ENCODE measurements at regions not wholly inside any gene's neighbourhood (a gene's known extent, or its start where the extent isn't known, plus 50 kb on each side); places are given as distances from the start of the nearest gene placed in this dataset.

DNA sequence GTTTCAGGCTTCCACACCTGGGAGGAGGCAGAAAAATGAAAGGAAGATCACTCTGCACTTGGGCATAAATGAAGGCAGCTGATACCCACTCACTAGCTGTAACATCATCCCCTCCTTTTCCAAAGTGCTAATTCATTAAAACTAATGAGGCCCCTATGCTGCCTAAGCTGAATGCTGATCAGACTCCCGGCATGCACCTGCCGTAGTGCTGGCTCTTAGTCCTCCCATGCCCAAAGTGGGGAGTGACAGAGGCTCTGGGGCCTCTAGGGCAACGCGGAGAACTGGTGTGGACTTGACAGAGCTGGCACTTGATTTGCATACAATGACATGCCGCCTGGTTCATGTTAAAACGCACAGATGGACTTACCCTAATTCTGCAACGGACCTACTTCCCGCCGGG is 96.5 kb upstream of the NCAM1 start:
- Histone ChIP-seq H3K27me3 (ENCODE audit: control insufficient read depth, insufficient read depth, low read length) (no peaks in the 10 kb centered on the region), H3K4me3 (ENCODE audit: low read depth, low read length) (no peak overlapping the region), H3K36me3 (ENCODE audit: control insufficient read depth, insufficient read depth, low read length) (no peaks in the 10 kb centered on the region)
- DNase-seq (ENCODE audit: low read depth) = no peak
- TF ChIP-seq, protein P1, sequence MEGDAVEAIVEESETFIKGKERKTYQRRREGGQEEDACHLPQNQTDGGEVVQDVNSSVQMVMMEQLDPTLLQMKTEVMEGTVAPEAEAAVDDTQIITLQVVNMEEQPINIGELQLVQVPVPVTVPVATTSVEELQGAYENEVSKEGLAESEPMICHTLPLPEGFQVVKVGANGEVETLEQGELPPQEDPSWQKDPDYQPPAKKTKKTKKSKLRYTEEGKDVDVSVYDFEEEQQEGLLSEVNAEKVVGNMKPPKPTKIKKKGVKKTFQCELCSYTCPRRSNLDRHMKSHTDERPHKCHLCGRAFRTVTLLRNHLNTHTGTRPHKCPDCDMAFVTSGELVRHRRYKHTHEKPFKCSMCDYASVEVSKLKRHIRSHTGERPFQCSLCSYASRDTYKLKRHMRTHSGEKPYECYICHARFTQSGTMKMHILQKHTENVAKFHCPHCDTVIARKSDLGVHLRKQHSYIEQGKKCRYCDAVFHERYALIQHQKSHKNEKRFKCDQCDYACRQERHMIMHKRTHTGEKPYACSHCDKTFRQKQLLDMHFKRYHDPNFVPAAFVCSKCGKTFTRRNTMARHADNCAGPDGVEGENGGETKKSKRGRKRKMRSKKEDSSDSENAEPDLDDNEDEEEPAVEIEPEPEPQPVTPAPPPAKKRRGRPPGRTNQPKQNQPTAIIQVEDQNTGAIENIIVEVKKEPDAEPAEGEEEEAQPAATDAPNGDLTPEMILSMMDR (IDR thresholded peaks at IDR 0.05; ENCODE audit: insufficient read depth, low read length, poor library complexity, severe bottlenecking) = no peak

DNA sequence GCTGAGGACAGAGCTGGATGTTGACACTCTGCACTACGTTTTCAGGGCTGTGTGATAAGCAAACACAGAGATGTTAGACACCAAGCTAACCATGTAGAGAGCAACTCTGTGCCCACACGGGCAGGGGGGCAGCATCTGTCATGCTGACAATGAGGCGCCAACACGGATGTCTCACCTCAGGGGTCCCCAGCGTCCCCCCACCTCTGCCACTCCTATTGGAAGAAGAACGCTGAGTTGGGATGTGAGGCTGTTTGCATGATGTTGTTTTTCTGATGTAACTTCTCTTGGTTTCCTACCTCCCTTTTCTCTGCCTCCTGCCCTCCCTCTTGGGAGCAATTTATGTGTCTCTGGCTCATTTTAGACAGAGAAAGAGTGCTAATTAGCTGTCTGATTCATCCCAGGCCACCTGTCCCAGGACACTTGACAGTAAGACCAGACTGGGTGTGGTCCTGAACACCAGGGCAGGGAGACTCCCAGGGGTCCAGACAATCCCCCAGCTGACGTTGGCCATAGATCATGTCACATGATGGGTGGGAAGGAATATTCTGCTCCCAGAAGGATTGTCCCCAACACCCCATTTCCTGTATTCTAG is 89.2 kb upstream of the NCAM1 start:
- Histone ChIP-seq H3K4me3 (ENCODE audit: low read depth, low read length) (no peak overlapping the region), H3K27me3 (ENCODE audit: control insufficient read depth, insufficient read depth, low read length) (no peaks in the 10 kb centered on the region), H3K36me3 (ENCODE audit: control insufficient read depth, insufficient read depth, low read length) (no peaks in the 10 kb centered on the region)
- TF ChIP-seq, protein P1 (IDR thresholded peaks at IDR 0.05; ENCODE audit: insufficient read depth, low read length, poor library complexity, severe bottlenecking) = no peak
- DNase-seq (ENCODE audit: low read depth) = no peak

DNA sequence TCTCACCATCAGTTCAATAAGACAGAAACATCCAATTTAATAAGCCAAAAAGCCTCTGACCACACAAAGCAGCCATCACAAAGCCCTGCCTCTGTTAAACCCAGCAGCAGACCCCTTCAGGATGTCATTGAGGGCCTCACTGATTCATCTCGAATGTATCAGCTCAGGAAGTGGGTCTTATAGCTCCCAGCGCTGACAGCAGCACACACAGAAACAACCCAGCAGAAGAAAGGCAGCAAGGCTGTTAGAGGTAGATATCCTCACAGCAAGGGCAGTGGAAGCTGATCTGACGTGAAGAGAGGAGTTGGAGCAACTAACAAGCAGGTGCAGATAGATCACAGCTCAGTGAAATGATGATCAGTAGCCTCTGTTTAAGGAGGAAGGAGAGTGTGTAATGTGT is 86.2 kb upstream of the NCAM1 start:
- TF ChIP-seq, protein P1 (IDR thresholded peaks at IDR 0.05; ENCODE audit: insufficient read depth, low read length, poor library complexity, severe bottlenecking) = no peak
- no peak for DNase-seq (ENCODE audit: low read depth)
- H3K27me3 ChIP-seq (ENCODE audit: control insufficient read depth, insufficient read depth, low read length) = no peaks in the 10 kb centered on the region
- no peaks in the 10 kb centered on the region for H3K36me3 ChIP-seq (ENCODE audit: control insufficient read depth, insufficient read depth, low read length)
- H3K4me3 ChIP-seq (ENCODE audit: low read depth, low read length) = no peak overlapping the region

DNA sequence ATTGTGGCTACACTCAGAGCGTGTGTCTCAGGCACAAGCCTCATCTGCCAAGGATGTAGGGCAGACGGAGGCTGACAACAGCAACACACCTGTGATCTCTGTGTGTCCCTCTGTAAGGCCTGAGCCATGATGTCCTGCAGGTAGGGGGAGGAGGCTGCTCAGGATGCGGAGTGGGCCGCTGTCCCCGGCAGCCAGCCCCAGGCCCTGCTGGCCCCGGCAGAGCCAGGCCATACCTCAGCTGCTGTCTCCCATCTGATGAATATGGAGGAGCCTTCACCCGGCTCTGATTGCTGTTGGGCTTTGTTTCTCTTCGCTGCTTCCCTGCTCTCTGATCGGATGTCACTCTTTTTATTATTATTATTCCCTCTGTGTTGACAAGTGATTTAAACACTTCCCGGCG is 83.6 kb upstream of the NCAM1 start:
- no peak for DNase-seq (ENCODE audit: low read depth)
- TF ChIP-seq, protein P1 (IDR thresholded peaks at IDR 0.05; ENCODE audit: insufficient read depth, low read length, poor library complexity, severe bottlenecking) = no peak
- H3K27me3 ChIP-seq (ENCODE audit: control insufficient read depth, insufficient read depth, low read length) = no peaks in the 10 kb centered on the region

DNA sequence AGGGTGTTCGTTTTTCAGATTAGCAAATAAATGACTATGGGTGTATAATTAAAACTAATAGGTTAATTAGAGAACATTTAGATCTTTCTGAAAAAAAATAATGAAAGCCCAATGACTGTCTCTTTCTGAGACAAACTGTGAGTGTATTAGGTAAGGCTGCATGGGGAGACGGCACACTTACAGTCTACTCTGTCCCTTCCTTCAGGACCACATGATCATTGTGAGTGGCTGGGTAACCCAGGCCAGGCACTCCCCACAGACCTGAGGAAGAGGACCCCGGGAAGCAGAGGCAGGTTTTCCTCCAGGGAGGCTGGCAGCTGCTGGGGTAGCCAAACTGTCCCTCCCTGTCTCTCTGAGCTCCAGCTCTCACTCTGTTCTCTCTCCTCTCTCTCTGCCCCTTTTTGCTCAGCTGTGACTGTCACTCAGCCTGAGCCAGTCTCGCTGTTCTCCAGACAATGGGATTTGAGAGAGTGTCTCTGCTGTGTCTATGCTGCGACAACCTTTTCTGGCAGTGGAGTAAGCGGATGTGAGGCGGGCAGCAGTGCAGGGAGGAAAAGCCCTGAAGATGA is 83.1 kb upstream of the NCAM1 start:
- Histone ChIP-seq H3K4me3 (ENCODE audit: low read depth, low read length) (no peak overlapping the region), H3K27me3 (ENCODE audit: control insufficient read depth, insufficient read depth, low read length) (no peaks in the 10 kb centered on the region), H3K36me3 (ENCODE audit: control insufficient read depth, insufficient read depth, low read length) (no peaks in the 10 kb centered on the region)
- DNase-seq (ENCODE audit: low read depth) = no peak
- TF ChIP-seq, protein P1 (IDR thresholded peaks at IDR 0.05; ENCODE audit: insufficient read depth, low read length, poor library complexity, severe bottlenecking) = no peak

More for the DNA sequence above, 83.6 kb upstream of the NCAM1 start:
- no peak overlapping the region for H3K4me3 ChIP-seq (ENCODE audit: low read depth, low read length)
- no peaks in the 10 kb centered on the region for H3K36me3 ChIP-seq (ENCODE audit: control insufficient read depth, insufficient read depth, low read length)

DNA sequence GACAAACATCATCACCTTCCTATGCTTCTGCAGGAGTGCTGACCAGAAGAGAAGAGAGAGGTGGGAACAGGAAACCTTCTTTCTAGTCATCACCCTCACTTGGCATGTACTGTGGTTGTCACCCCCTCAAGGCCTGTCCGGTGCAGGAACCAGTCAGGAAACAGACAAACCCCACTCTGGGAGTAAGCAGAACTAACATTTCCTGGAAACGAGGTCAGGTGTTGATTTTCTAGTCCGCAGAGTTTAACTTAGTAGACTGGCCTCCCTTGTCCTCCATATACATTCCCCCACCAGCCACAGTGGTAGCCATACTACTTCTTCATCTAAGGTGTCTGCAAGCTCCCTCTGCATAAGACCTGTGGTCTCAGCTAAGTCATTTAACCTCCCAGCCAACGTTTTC is 80.7 kb upstream of the NCAM1 start:
- Histone ChIP-seq H3K4me3 (ENCODE audit: low read depth, low read length) (no peak overlapping the region), H3K36me3 (ENCODE audit: control insufficient read depth, insufficient read depth, low read length) (no peaks in the 10 kb centered on the region), H3K27me3 (ENCODE audit: control insufficient read depth, insufficient read depth, low read length) (no peaks in the 10 kb centered on the region)
- TF ChIP-seq, protein P1 (IDR thresholded peaks at IDR 0.05; ENCODE audit: insufficient read depth, low read length, poor library complexity, severe bottlenecking) = no peak
- no peak for DNase-seq (ENCODE audit: low read depth)
